Endothelial cell of umbilical vein (primary cell): ENCODE measurements at regions not wholly inside any gene's neighbourhood (a gene's known extent, or its start where the extent isn't known, plus 50 kb on each side); places are given as distances from the start of the nearest gene placed in this dataset.

Experiments
- BruUV-seq: library from RNA; stranded (reverse); fragments of 400-500 nt; replicated peaks from 2 replicates; lab custom pipeline; 2021; lab: Mats Ljungman, UMichigan
- CTCF ChIA-PET: fragments of 300-600, 350-600 bp; sonication (Branson Sonifier 250); formaldehyde crosslinking; loops from one replicate; lab custom pipeline; 2021; ENCODE audit warnings: antibody characterized with exemption, inconsistent platforms; lab: Charles Lee
- POLR2A ChIA-PET: fragments of 300-600, 350-600 bp; sonication (Branson Sonifier 250); formaldehyde crosslinking; loops from one replicate; lab custom pipeline; 2021; ENCODE audit warnings: antibody characterized with exemption, inconsistent platforms; lab: Charles Lee
- DNase-seq: peaks from one replicate; pipeline ENCODE4 v3.0.0-alpha.2; 2011; ENCODE audit warnings: low read depth, low spot score
- FAIRE-seq: peaks from 2 replicates; lab custom pipeline; 2011; peaks lifted over from hg19 to GRCh38; lab: Jason Lieb, UNC
- H2AFZ ChIP-seq: 2 replicates; pipeline ENCODE4 v1.6.0; 2012; ENCODE audit warnings: low read depth, low read length, control low read depth, inconsistent platforms
- H3K27ac ChIP-seq: 2 replicates; pipeline ENCODE4 v1.5.1; 2011; ENCODE audit warnings: low read depth, mild to moderate bottlenecking, control low read depth, low read length, moderate library complexity; ENCODE audit not compliant: insufficient read depth
- H3K27me3 ChIP-seq, 2 experiments: 2 replicates each; pipeline versions ENCODE4 v1.6.0 to v1.6.1; 2011; ENCODE audit warnings: low read length in 2 of 2, mixed read lengths in 1 of 2; ENCODE audit not compliant: control insufficient read depth in 2 of 2, insufficient read depth in 2 of 2
- H3K36me3 ChIP-seq, 2 experiments: 2 replicates in 1 of 2; 3 replicates in 1 of 2; pipeline ENCODE4 v1.5.1; 2011; ENCODE audit warnings: low read length in 2 of 2, mild to moderate bottlenecking in 1 of 2, moderate library complexity in 1 of 2; ENCODE audit not compliant: control insufficient read depth in 2 of 2, insufficient read depth in 2 of 2; ENCODE audit errors: extremely low read depth in 1 of 2
- H3K4me1 ChIP-seq: 3 replicates; pipeline ENCODE4 v1.5.1; 2011; ENCODE audit warnings: mild to moderate bottlenecking, low read length; ENCODE audit not compliant: control insufficient read depth, insufficient read depth; ENCODE audit errors: extremely low read depth
- H3K4me2 ChIP-seq: 2 replicates; pipeline ENCODE4 v1.6.1; 2011; ENCODE audit warnings: low read length, control low read depth, mixed read lengths; ENCODE audit not compliant: insufficient read depth
- H3K4me3 ChIP-seq, 3 experiments: fragments of 200-600 bp in 1 of 3; sonication (generic), shearing (Covaris generic) in 1 of 3; replicated peaks in 1 of 3; 2 replicates each; pipeline ENCODE4 v1.5.1; 2011 to 2016; ENCODE audit warnings: control low read depth in 3 of 3, low read length in 3 of 3, mild to moderate bottlenecking in 2 of 3, inconsistent platforms in 1 of 3, low read depth in 1 of 3, moderate library complexity in 1 of 3; ENCODE audit not compliant: insufficient read depth in 1 of 3
- H3K79me2 ChIP-seq: 2 replicates; pipeline ENCODE4 v1.6.0; 2012; ENCODE audit warnings: low read length, inconsistent platforms; ENCODE audit not compliant: control insufficient read depth, insufficient read depth
- H3K9ac ChIP-seq: replicated peaks from 2 replicates; pipeline ENCODE3; 2011; ENCODE audit warnings: low read length, control low read depth; ENCODE audit not compliant: insufficient read depth; ENCODE audit errors: extremely low read depth
- H3K9me1 ChIP-seq: replicated peaks from 3 replicates; pipeline ENCODE4 v1.6.0; 2011; ENCODE audit warnings: mild to moderate bottlenecking, low read length; ENCODE audit not compliant: control insufficient read depth, insufficient read depth; ENCODE audit errors: extremely low read depth
- H3K9me3 ChIP-seq: replicated peaks from 2 replicates; pipeline ENCODE4 v1.5.1; 2012; ENCODE audit warnings: low read length, inconsistent platforms; ENCODE audit not compliant: control insufficient read depth, insufficient read depth
- H4K20me1 ChIP-seq: replicated peaks from 2 replicates; pipeline ENCODE3; 2011; ENCODE audit warnings: mild to moderate bottlenecking, low read length; ENCODE audit not compliant: control insufficient read depth, insufficient read depth; ENCODE audit errors: extremely low read depth
- EZH2 ChIP-seq: IDR thresholded peaks from 2 replicates; pipeline ENCODE4 v1.6.1; 2012; ENCODE audit warnings: borderline replicate concordance, low read depth, mild to moderate bottlenecking, moderate library complexity, low read length, inconsistent platforms; ENCODE audit not compliant: severe bottlenecking
- FOS ChIP-seq: IDR thresholded peaks from 2 replicates; pipeline ENCODE4 v1.6.1; 2011; ENCODE audit warnings: mild to moderate bottlenecking, low read length, moderate library complexity, borderline replicate concordance; ENCODE audit not compliant: insufficient read depth
- GATA2 ChIP-seq: IDR thresholded peaks from 2 replicates; pipeline ENCODE4 v1.7.0; 2011; ENCODE audit warnings: low read depth, mild to moderate bottlenecking, moderate library complexity, mixed read lengths, low read length; ENCODE audit not compliant: insufficient read length, insufficient read depth
- JUN ChIP-seq: IDR thresholded peaks from 2 replicates; pipeline ENCODE4 v1.6.1; 2011; ENCODE audit warnings: borderline replicate concordance, low read depth; ENCODE audit not compliant: insufficient read length, insufficient read depth
- MYC ChIP-seq: IDR thresholded peaks from one replicate; pipeline ENCODE4 v1.6.1; 2011; ENCODE audit warnings: mild to moderate bottlenecking, low read depth, low read length
- POLR2A ChIP-seq: IDR thresholded peaks from 2 replicates; pipeline ENCODE4 v1.6.1; 2012; ENCODE audit warnings: low read depth, mild to moderate bottlenecking, control low read depth, low read length
- POLR2AphosphoS5 ChIP-seq: IDR thresholded peaks from 2 replicates; pipeline ENCODE4 v1.6.1; 2012; ENCODE audit warnings: low read depth, mild to moderate bottlenecking, control low read depth, low read length, moderate library complexity; ENCODE audit not compliant: insufficient read depth
- dilution Hi-C: fragments of 300-500 bp; cut with MboI; formaldehyde crosslinking; loops from one replicate; pipeline ENCODE4 v1.15.0; 2019; ENCODE audit warnings: low sequenced_read_pairs; ENCODE audit not compliant: extremely low pct_ligation_motif_present
- intact Hi-C: fragments of 100-400 bp; cut with micrococcal nuclease; formaldehyde crosslinking; loops from one replicate; pipeline ENCODE4 v1.10.0; 2022
- TF ChIP-seq, protein P1 (sequence below), 2 donors: IDR thresholded peaks; 1 replicate in 1 of 2; 2 replicates in 1 of 2; pipeline ENCODE4 v1.5.1; 2011; ENCODE audit warnings: low read length in 2 of 2, mild to moderate bottlenecking in 2 of 2, moderate library complexity in 2 of 2, control low read depth in 1 of 2, inconsistent platforms in 1 of 2, low read depth in 1 of 2; ENCODE audit not compliant: insufficient read depth in 1 of 2; ENCODE audit errors: extremely low read depth in 1 of 2
- TF ChIP-seq, protein P2 (sequence below): IDR thresholded peaks from 2 replicates; pipeline ENCODE4 v1.6.1; 2011; ENCODE audit not compliant: insufficient read depth, insufficient read length

DNA sequence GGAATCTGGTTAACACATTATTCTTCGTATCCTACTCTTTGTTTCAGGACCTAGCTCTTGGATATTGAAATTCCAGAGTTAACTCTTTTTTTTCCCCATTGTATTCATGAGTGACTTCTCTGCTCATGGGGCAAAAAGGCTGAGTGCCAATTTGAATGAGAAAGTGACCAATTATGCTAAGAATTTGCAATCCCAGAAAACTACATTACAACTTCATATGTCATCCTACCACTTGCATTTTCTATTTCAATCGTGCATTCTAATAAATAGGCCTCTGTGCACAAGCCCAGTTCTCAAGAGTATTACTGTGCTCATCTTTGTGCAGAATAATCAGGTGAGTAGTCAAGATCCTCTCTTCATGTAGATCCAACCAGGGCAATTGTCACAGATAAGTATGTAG lies 537.8 kb downstream of the OTOL1 start:
- H3K9ac ChIP-seq = no peak overlapping the region
- H3K9me3 ChIP-seq = no peaks in the 10 kb centered on the region
- no peaks in the 10 kb centered on the region for H3K9me1 ChIP-seq
- H3K79me2 ChIP-seq = no peaks in the 10 kb centered on the region
- FAIRE-seq (no peak), DNase-seq (no peak)
- H3K4me1 ChIP-seq = no peaks in the 10 kb centered on the region
- no peak overlapping the region for H2AFZ ChIP-seq
- TF ChIP-seq, protein P1, sequence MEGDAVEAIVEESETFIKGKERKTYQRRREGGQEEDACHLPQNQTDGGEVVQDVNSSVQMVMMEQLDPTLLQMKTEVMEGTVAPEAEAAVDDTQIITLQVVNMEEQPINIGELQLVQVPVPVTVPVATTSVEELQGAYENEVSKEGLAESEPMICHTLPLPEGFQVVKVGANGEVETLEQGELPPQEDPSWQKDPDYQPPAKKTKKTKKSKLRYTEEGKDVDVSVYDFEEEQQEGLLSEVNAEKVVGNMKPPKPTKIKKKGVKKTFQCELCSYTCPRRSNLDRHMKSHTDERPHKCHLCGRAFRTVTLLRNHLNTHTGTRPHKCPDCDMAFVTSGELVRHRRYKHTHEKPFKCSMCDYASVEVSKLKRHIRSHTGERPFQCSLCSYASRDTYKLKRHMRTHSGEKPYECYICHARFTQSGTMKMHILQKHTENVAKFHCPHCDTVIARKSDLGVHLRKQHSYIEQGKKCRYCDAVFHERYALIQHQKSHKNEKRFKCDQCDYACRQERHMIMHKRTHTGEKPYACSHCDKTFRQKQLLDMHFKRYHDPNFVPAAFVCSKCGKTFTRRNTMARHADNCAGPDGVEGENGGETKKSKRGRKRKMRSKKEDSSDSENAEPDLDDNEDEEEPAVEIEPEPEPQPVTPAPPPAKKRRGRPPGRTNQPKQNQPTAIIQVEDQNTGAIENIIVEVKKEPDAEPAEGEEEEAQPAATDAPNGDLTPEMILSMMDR (IDR thresholded peaks at IDR 0.05; ENCODE audit: extremely low read depth in 1 of 2, insufficient read depth in 1 of 2, low read depth in 1 of 2, low read length in 2 of 2) = no peak
- TF ChIP-seq POLR2A = no peak
- H3K36me3 ChIP-seq = no peaks in the 10 kb centered on the region
- no peaks in the 10 kb centered on the region for H4K20me1 ChIP-seq
- H3K27me3 ChIP-seq = no peaks in the 10 kb centered on the region
- no peak overlapping the region for H3K4me2 ChIP-seq
- ChIA-PET POLR2A (no interaction called here), CTCF (no interaction called here)
- H3K27ac ChIP-seq = no peak overlapping the region
- BruUV-seq = no TSS peak
- dilution Hi-C loops (no loop called here), intact Hi-C loops (no loop called here)
- H3K4me3 ChIP-seq = no peak overlapping the region

DNA sequence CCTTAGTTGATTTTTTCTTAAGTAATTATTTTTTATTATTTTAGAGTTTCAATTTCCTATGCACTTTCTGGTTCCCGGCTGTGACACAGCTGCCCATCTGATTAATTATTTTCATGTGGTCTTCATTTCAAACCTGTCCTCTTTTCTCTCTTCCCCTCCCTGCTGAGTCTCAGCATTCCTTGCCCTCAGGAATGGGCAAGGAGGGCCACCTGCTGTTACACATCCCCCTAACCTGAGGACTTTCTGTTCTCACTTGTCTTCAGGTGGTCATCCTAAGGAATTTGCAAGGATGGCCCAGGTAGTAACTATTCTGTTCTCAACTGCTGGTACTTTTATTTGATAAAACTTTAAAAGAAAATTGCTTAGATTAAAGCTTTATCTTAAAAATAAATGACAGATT lies 545.0 kb downstream of the OTOL1 start:
- no peaks in the 10 kb centered on the region for H3K9me1 ChIP-seq
- no peaks in the 10 kb centered on the region for H3K9me3 ChIP-seq
- dilution Hi-C loops (no loop called here), intact Hi-C loops (loop anchor here (5.0 kb wide), 1 partner anchor 561 kb away; no protein-coding TSS in a partner anchor)
- no peaks in the 10 kb centered on the region for H3K27me3 ChIP-seq
- no peaks in the 10 kb centered on the region for H4K20me1 ChIP-seq
- no peak overlapping the region for H3K4me2 ChIP-seq
- no TSS peak for BruUV-seq
- H3K36me3 ChIP-seq = no peaks in the 10 kb centered on the region
- no peaks in the 10 kb centered on the region for H3K79me2 ChIP-seq
- DNase-seq (no peak), FAIRE-seq (no peak)
- H3K4me1 ChIP-seq = no peaks in the 10 kb centered on the region
- TF ChIP-seq POLR2A = no peak
- TF ChIP-seq, protein P2, sequence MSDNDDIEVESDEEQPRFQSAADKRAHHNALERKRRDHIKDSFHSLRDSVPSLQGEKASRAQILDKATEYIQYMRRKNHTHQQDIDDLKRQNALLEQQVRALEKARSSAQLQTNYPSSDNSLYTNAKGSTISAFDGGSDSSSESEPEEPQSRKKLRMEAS = no peak
- no peak for TF ChIP-seq POLR2AphosphoS5
- TF ChIP-seq MYC = no peak
- no peak for TF ChIP-seq FOS
- TF ChIP-seq, protein P1 (IDR thresholded peaks at IDR 0.05; ENCODE audit: extremely low read depth in 1 of 2, insufficient read depth in 1 of 2, low read depth in 1 of 2, low read length in 2 of 2) = no peak
- no peak for TF ChIP-seq EZH2
- TF ChIP-seq GATA2 = no peak
- no peak for TF ChIP-seq JUN
- H3K9ac ChIP-seq = no peak overlapping the region
- CTCF ChIA-PET = no interaction called here
- POLR2A ChIA-PET = no interaction called here
- H3K27ac ChIP-seq = no peak overlapping the region
- H2AFZ ChIP-seq = no peak overlapping the region
- no peak overlapping the region for H3K4me3 ChIP-seq
